NT2/D1 (cell line): ENCODE measurements at regions not wholly inside any gene's neighbourhood (a gene's known extent, or its start where the extent isn't known, plus 50 kb on each side); places are given as distances from the start of the nearest gene placed in this dataset.

Experiments
- YY1 ChIP-seq: IDR thresholded peaks from 2 replicates; pipeline ENCODE4 v1.6.1; 2011; ENCODE audit not compliant: insufficient read length, insufficient read depth
- ZNF274 ChIP-seq: IDR thresholded peaks from 2 replicates; pipeline ENCODE4 v1.6.1; 2011; ENCODE audit warnings: mild to moderate bottlenecking, low read depth, low read length

- TF ChIP-seq YY1, result no peak
- TF ChIP-seq ZNF274, result no peak
Measured at GRCh38 chr12:43087195-43088091, 464.6 kb downstream of the ADAMTS20 start.
